ENCODE measurements at regions not wholly inside any gene's neighbourhood (a gene's known extent, or its start where the extent isn't known, plus 50 kb on each side); places are given as distances from the start of the nearest gene placed in this dataset.
A peak's percentile ranks its signal among the peaks of the same experiment; 100 is the strongest.
"Not testable (repeated sequence)": the region's sequence is repeated elsewhere in the genome, so short reads cannot be mapped to it uniquely, and the experiment has no call there.

- DNase-seq = no peak
Observed at GRCh38 chr20:53789989-53790675, 196.5 kb upstream of the ZNF217 start.

GRCh38 chr20:53788253-53789022, 194.8 kb upstream of the ZNF217 start:
- no peak for DNase-seq

GRCh38 chr20:53787491-53787931, 193.9 kb upstream of the ZNF217 start:
- DNase-seq = peak; percentile 12

- peak; percentile 76 for DNase-seq
Observed at GRCh38 chr20:53786445-53787267, 193.0 kb upstream of the ZNF217 start.

GRCh38 chr20:53786071-53786444, 192.4 kb upstream of the ZNF217 start:
- peak; percentile 82 for DNase-seq

- peak; percentile 54 for DNase-seq
Observed at GRCh38 chr20:53785320-53785719, 191.7 kb upstream of the ZNF217 start.

GRCh38 chr20:53783768-53784167, 190.1 kb upstream of the ZNF217 start:
- no peak for DNase-seq

- no peak for DNase-seq
Observed at GRCh38 chr20:53782612-53783246, 189.1 kb upstream of the ZNF217 start.

- DNase-seq = no peak
Observed at GRCh38 chr20:53779822-53780221, 186.2 kb upstream of the ZNF217 start.

GRCh38 chr20:53778736-53779135, 185.1 kb upstream of the ZNF217 start:
- DNase-seq = no peak

- DNase-seq = no peak
Observed at GRCh38 chr20:53778041-53778516, 184.4 kb upstream of the ZNF217 start.

- DNase-seq = not testable (repeated sequence)
Observed at GRCh38 chr20:53777402-53777801, 183.8 kb upstream of the ZNF217 start.

- no peak for DNase-seq
Observed at GRCh38 chr20:53776858-53777257, 183.2 kb upstream of the ZNF217 start.

- no peak for DNase-seq
Observed at GRCh38 chr20:53774461-53775203, 181.0 kb upstream of the ZNF217 start.

GRCh38 chr20:53773792-53774401, 180.3 kb upstream of the ZNF217 start:
- DNase-seq = peak; percentile 28

GRCh38 chr20:53773066-53773791, 179.6 kb upstream of the ZNF217 start:
- DNase-seq = not testable (repeated sequence)

GRCh38 chr20:53769041-53769440, 175.4 kb upstream of the ZNF217 start:
- no peak for DNase-seq

- no peak for DNase-seq
Observed at GRCh38 chr20:53768329-53768728, 174.7 kb upstream of the ZNF217 start.

- DNase-seq = no peak
Observed at GRCh38 chr20:53767206-53767930, 173.7 kb upstream of the ZNF217 start.

GRCh38 chr20:53764415-53764800, 170.8 kb upstream of the ZNF217 start:
- DNase-seq = no peak

All from DMS53 (cell line).